ENCODE measurements at regions not wholly inside any gene's neighbourhood (a gene's known extent, or its start where the extent isn't known, plus 50 kb on each side); places are given as distances from the start of the nearest gene placed in this dataset.

- DNase-seq (ENCODE audit: low read depth), result no peak
Measured at GRCh38 chr18:41829647-41830516, 125.2 kb upstream of the PIK3C3 start.

- no peak for DNase-seq (ENCODE audit: low read depth)
Measured at GRCh38 chr18:41828137-41828536, 126.9 kb upstream of the PIK3C3 start.

GRCh38 chr18:41820784-41821183, 134.2 kb upstream of the PIK3C3 start:
- no peak for DNase-seq (ENCODE audit: low read depth)

GRCh38 chr18:41818381-41819355, 136.4 kb upstream of the PIK3C3 start:
- no peak for DNase-seq (ENCODE audit: low read depth)

- DNase-seq (ENCODE audit: low read depth), result no peak
Measured at GRCh38 chr18:41814651-41815050, 140.4 kb upstream of the PIK3C3 start.

- DNase-seq (ENCODE audit: low read depth), result no peak
Measured at GRCh38 chr18:41809652-41810051, 145.4 kb upstream of the PIK3C3 start.

GRCh38 chr18:41805341-41805740, 149.7 kb upstream of the PIK3C3 start:
- no peak for DNase-seq (ENCODE audit: low read depth)

- no peak for DNase-seq (ENCODE audit: low read depth)
Measured at GRCh38 chr18:41798879-41799278, 156.2 kb upstream of the PIK3C3 start.

- no peak for DNase-seq (ENCODE audit: low read depth)
Measured at GRCh38 chr18:41790687-41791086, 164.3 kb upstream of the PIK3C3 start.

GRCh38 chr18:41789001-41789400, 166.0 kb upstream of the PIK3C3 start:
- DNase-seq (ENCODE audit: low read depth), result no peak

GRCh38 chr18:41783879-41784278, 171.2 kb upstream of the PIK3C3 start:
- no peak for DNase-seq (ENCODE audit: low read depth)

GRCh38 chr18:41783065-41783818, 171.8 kb upstream of the PIK3C3 start:
- no peak for DNase-seq (ENCODE audit: low read depth)

GRCh38 chr18:41771973-41772372, 183.1 kb upstream of the PIK3C3 start:
- no peak for DNase-seq (ENCODE audit: low read depth)

GRCh38 chr18:41769265-41769664, 185.8 kb upstream of the PIK3C3 start:
- DNase-seq (ENCODE audit: low read depth), result no peak

- DNase-seq (ENCODE audit: low read depth), result no peak
Measured at GRCh38 chr18:41768467-41768866, 186.6 kb upstream of the PIK3C3 start.

GRCh38 chr18:41767960-41768359, 187.1 kb upstream of the PIK3C3 start:
- no peak for DNase-seq (ENCODE audit: low read depth)

GRCh38 chr18:41765460-41765859, 189.6 kb upstream of the PIK3C3 start:
- no peak for DNase-seq (ENCODE audit: low read depth)

- DNase-seq (ENCODE audit: low read depth), result no peak
Measured at GRCh38 chr18:41763361-41763760, 191.7 kb upstream of the PIK3C3 start.

- no peak for DNase-seq (ENCODE audit: low read depth)
Measured at GRCh38 chr18:41761333-41762018, 193.6 kb upstream of the PIK3C3 start.

- DNase-seq (ENCODE audit: low read depth), result no peak
Measured at GRCh38 chr18:41758534-41758933, 196.5 kb upstream of the PIK3C3 start.

- no peak for DNase-seq (ENCODE audit: low read depth)
Measured at GRCh38 chr18:41756141-41756540, 198.9 kb upstream of the PIK3C3 start.

- no peak for DNase-seq (ENCODE audit: low read depth)
Measured at GRCh38 chr18:41754332-41754731, 200.7 kb upstream of the PIK3C3 start.

All from activated T-helper 9 cell treated with anti-CD3 and anti-CD28 coated beads, Interleukin-2, amount 50 U/mL, for 16 hours (primary cell).